Hindlimb muscle (tissue), 1 donor: ENCODE measurements at regions not wholly inside any gene's neighbourhood (a gene's known extent, or its start where the extent isn't known, plus 50 kb on each side); places are given as distances from the start of the nearest gene placed in this dataset.
A peak's percentile ranks its signal among the peaks of the same experiment; 100 is the strongest.
"Not testable (repeated sequence)": the region's sequence is repeated elsewhere in the genome, so short reads cannot be mapped to it uniquely, and the experiment has no call there.

Experiments used
- DNase-seq: peaks from one replicate; pipeline ENCODE4 v3.0.0-alpha.2; 2013

DNA sequence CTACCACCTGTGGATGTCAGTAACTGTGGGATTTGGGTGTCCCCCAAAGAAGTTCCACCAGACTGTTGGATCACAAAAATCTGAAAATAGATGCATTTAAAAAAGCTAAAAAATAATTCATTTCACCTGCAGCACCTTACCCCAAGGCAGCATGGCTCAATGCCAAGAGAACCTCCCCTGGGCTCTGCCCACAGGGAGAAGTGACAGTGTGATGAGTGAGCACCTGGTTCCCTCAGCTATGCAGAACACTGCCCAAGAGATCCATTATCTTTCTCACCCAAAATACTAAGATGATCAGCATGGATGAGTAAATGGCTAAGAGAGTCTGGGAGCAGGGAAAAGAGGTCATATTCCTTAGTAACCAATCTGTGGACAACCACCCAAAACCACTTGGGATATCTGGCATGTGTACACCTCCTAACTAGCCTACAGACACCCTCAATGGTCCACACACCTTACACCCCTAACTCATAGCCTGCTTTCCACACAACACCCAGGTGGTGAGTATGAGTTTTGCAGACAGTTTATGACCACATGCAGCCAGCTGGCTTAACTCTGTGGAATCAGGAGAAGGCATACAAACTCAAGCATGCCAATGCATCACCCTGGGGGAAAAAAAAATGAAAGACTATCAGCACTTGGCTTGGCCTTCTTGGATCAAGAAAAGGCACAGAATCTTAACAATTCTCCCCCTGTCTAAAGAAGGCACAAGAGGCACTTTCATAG lies 416.5 kb upstream of the SMIM31 start:
- no peak for DNase-seq

DNA sequence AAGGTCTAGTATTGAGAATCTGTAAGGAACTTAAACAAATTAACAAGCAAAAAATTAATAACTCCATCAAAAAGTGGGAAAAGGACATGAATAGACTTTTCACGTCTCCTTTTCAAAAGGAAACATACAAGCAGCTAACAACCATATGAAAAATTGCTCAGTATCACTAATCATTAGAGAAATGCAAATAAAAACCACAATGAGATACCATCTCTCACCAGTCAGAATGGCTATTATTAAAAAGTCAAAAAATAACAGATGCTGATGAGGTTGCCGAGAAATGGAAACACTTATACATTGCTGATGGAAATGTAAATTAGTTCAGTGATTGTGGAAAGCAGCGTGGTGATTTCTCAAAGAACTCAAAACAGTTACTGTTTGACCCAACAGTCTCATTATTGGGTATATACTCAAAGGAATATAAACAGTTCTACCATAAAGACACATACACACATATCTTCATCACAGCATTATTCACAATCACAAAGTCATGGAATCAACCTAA lies 410.4 kb upstream of the SMIM31 start:
- no peak for DNase-seq

DNA sequence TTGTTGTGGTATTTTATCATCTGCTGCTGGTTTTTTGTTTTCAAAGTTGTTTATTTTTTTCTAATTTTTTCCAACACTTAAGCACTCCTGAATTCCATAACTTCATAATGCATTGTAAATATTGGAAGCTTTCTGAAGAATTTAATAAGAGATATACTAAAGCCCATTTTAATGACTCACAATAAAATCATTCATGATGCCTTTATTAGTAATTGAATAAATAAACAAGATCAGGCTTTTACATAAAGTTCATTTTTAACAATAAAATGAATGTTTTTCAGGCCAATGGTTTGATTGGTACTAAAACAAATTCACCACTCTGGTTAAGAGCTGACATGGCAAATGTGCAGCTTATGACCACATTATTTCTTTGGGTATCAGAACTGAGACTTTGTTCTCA lies 408.2 kb upstream of the SMIM31 start:
- no peak for DNase-seq

DNA sequence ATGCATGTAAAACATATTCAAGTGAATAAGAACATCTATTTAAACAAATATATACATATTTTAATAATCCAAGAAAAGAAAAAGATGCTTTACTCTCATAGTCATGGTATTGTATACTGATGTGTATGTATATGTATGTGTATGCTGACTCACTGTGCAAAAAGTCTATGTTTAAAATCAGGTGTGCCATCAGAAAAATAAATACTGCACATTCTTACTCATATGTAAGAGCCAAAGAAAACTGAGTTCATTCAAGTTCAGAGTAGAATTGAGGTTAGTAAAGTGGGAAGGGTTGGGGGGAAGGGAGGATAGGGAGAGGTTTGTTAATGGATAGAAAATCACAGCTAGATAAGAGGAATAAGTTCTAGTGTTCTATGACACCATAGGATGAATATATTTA lies 403.9 kb upstream of the SMIM31 start:
- no peak for DNase-seq

DNA sequence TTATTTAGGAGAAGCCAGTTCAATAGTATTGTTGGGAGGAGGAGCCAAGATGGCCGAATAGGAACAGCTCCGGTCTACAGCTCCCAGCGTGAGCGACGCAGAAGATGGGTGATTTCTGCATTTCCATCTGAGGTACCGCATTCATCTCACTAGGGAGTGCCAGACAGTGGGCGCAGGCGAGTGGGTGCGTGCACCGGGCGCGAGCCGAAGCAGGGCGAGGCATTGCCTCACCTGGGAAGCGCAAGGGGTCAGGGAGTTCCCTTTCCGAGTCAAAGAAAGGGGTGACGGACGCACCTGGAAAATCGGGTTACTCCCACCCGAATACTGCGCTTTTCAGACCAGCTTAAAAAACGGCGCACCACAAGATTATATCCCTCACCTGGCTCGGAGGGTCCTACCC lies 403.2 kb upstream of the SMIM31 start:
- not testable (repeated sequence) for DNase-seq

DNA sequence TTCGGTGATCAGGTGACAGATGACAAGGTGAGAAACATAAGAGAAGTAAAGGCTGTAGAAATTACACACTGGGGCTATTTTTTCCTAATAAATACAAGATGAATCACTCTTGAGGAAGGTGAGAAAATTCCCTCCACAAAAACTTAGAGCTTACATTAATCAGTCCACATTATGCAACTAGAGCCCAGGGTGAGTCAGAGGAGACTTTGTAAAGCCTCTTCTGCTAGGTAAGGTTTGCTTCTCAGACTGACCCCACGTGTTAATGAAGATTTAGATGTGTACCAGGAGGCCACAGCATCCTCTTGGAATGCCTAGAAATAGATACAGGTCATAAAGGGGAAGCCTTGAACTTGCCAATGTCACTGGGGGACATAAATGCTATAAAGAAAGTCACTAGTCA lies 396.0 kb upstream of the SMIM31 start:
- no peak for DNase-seq

DNA sequence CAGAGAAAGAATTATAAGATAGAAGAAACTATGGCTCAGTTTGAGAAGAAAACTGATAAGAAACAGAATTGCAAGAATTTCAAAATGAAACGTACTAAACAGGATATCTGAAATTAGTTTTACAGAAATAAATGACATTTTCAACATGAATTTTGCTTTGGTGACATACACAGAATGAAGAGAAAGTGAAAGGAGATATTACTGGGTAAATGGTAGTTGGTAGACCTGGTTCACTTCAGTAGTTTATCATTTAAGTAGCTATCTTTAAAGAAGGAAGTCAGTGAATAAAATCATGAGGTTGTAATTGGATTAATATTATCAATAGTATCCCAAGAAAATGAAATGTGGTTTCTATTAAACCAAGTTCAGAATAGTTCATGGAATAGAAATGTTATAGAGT lies 395.5 kb upstream of the SMIM31 start:
- no peak for DNase-seq

DNA sequence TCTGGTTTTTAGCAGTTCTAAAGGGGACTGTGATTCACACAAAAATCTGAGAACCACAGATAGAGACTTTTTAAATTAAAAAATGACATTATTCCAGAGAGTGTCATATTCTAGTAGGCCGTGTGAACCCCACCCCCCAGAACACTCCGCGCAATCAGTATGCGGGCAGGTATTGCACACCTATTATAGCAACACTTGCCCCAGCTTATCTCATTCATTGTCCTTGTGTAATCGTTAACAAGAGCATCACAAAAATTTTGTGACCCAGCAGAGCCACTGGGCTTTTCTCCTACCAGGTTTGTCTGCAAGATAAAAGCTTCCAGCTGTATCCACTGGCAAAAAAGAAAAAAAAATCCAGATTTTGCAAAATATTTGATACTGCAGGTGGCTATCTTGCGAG lies 394.1 kb upstream of the SMIM31 start:
- DNase-seq: no peak

DNA sequence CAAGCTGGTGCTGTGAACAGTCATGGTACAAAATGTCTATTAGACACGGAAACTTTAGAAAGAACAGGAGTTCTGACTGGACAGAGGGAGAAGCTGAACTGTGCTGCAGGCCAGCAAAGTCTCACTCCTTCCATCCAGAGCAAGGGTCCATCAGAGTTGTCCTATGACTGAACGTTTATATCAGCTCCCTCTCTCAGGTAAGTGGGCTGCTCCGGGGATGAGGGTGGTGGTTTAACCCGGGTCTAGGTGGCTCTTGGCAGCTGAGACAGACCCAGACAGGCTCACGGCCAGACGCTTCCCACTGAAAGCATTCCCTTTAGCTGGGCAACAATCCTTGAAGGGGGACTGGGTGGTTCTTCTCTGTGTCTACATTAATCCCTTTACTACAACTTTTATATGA lies 385.0 kb upstream of the SMIM31 start:
- no peak for DNase-seq

DNA sequence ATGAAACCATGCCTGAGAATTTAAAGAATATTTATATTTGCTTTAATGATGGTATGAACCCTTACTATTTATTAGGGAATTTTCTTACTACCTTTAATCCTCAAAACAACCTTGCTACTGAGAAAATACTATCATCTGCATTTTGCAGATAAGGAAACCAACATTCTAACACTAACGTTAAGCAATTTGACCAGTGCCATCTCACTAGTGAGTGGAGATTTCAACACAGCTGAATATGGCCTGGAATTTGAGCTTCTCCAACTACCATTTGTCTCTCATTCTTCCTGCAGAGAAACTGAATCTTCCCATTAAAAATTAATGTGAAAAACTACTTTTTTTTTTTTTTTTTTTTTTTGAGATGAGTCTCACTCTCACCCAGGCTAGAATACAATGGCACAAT lies 380.9 kb upstream of the SMIM31 start:
- DNase-seq: no peak

DNA sequence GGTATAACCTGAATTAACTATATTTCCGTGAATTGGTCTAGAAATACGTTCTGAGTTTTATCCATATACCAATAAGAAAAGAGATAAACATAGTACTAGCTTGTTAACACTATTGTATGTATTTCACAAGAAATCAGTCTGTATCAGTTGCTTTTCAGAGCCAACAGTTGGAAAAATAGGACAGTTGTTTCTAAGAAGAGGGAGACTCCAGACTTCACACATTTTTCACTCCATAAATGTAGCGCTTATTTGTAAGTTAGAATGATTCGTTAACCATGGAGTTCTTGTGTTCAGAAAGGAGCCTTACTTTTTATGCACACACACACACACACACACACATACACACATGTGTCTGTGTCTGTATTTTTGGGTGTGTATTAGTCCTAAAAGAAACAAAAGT lies 376.7 kb upstream of the SMIM31 start:
- DNase-seq: no peak

DNA sequence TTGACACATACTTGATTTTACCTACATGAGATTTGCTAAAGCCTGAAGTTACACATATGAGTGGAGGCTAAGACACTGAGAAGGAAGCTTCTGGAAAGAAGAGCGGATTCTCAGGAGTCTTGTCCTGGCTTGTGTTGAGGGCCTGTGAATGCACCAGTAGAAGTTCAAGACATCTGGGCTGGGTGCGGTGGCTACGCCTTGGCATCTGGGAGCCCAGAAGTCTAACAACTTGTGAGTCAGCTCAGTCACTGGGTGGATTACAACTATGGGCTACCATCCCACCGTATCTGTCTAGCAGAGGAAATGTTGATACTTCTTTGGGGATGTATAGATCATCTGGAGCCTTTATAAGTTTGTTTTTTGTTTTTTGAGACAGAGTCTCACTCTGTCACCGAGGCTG lies 375.6 kb upstream of the SMIM31 start:
- DNase-seq: no peak

DNA sequence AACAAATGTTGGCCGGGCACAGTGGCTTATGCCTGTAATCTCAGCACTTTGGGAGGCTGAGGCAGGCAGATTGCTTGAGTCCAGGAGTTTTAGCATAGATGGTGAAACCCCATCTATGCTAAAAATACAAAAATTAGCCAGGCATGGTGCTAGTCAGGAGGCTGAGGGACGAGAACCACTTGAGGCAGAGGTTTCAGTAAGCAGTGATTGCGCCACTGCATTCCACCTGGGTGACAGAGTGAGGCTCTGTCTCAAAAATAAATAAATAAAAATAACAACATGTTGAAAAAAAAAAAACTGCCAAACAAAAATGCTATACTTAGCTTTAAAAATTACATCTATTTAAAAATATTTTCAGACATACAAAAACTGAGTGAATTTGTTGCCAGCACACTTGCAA lies 374.2 kb upstream of the SMIM31 start:
- no peak for DNase-seq

DNA sequence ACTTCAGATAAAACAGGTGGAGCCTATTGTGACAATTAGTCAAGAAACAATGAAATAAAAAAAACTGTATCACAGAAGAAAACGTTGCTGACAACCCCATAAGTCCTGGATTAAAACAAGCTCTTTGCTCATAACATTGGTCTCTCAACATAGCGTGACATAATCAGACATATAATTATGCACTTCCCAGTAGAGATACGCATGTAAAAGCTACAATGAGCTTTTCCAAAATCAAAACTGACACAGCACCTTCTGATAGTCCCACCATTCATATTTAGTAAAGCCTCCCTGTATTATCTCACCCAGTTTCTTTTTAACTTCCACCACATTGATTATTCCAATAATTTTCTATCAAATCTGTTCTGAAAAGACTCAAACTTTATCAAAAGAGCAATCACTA lies 372.1 kb upstream of the SMIM31 start:
- DNase-seq: no peak

DNA sequence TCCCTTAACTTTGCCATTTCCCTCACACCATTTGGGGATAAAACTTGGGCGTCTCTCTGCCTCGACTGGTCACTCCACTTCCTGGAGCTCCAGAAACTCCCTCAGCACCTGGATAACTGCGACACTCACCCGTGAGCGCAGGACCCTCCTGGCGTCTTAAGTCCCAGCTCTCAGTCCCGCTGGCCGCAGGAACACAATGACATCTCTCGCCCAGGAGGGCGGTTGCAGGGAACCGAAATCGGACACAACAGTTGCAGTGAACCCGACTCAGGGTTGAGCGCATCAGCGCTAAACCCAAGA lies 370.9 kb upstream of the SMIM31 start:
- peak; percentile 6 for DNase-seq

DNA sequence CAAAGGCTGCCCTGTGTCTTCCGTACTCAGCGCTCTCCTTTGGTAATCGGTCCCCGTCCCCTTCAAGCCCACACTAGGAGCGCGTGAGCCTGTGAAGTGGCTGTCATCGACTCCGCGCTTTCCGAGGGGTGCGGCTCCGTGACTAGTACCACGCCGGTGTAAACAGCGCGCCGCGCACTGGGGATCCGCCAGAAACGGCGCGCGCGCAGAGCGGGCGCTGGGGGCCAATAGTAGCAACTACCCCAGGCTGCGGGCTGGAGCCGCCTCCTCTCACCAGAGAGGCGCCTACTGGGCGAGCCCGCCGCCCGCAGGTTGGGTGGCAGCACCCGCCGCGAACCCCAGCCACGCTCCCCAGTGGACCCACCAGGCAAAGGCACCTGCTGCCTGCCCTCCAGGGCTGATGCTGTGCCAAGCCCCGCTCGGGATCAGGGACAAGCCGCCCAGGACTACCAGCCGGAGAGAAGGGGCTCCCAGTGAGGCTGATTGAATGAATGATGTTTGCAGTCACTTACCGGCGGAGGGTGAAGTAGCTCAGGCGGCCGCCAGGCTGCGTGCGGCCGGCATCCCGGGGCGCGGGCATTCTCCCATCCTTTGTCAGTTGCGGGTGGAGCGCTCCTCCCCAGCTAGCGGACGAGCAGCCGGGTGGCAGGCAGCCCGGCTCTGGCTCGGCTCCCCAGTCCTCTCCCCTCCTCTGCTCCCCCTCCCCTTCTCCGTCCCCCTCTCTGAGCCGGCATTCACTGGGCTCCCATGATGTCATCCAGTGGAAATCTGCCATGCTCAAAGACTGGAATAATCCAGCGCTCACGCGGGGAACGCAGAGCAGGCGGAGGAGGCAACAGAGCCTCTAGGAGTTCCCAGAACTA lies 370.3 kb upstream of the SMIM31 start:
- peak; percentile 88 for DNase-seq

DNA sequence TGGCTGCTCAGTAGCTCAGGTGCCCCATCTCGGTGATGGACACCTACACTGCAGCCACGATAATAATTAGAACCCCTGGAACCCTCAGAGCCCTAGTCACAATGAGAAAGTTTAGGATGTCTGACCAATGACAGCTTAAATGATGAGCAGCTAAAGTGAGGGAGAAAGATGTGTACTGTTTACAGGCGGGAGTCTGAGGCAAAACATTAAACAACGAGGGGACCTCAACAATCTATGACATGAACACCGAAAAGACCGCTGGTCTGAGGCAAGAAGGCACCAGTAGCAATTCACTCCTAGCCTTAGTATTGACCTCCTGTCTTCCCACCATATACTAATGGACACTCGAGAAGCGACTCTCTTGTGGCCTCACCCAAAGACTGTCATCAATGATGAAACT lies 369.5 kb upstream of the SMIM31 start:
- DNase-seq: no peak

DNA sequence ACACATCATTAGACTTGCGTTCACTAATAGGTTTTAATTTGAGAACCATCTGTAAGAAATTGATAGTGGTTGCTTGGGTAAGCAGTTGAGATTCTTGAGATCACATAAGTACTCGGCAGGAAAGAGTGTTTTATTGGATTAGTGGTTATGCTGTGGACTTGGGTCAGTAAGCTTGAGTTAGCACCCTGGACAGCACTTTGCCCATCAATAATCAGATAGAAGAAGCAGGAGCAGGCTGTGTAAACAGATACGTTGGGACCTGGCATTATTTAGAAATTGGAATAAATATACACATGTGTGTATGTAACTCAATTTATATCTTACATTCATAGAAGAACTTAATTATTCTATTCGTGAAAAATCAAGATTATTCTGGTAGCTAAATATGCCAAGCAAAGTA lies 357.5 kb upstream of the SMIM31 start:
- DNase-seq: no peak

DNA sequence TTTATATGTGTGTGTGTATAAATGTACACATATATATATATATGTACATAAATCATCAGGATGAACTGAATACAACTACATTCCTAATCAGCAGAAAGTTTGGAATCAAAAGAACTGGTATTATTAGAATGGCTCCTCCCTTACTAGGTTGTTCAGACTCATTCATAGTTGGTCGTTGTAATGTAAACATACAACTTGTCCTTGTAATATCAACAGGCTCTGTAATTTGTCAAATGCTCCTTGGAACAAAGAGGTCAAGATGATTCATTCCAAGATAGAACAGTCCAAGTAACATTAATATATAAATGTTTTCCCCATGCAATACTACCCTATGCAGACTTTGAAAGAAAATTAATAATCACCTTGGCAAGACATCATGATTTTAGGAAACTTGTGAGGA lies 351.4 kb upstream of the SMIM31 start:
- DNase-seq: no peak

DNA sequence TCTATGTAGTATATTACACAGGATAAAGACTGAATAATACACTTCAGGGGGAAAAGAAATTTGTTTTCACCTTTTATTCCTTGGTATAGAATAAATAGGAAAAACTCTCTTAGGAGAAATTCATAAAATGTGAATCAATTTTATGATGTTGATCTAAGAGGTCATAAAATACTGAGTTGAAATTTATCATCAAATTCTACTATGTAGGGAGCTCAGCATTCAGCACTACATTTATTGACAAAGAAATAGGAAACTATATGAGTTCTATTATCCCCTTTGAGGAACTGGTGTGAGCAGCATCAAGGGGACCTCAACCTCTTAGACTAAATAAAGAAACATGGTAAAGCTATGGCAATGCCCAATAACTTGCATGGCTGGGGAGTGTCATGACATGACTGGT lies 348.2 kb upstream of the SMIM31 start:
- DNase-seq: no peak

DNA sequence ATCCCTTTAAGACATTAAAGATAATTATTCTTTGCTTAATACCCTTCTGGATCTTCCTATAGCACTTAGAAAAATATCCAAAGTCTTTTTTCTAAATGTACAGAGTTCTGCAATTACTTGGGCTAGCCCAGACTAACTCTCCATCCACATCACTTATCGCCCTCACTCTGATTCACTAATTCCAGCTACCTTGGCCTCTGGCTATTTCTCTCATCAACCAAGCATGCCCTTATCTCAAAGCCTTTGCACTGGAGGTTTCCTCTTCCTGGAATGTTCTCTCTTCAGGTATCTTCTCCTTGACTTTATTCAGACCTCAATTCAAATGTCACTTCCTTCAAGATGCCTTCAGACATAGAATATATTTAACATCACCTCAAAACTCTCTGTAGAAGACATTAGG lies 345.1 kb upstream of the SMIM31 start:
- no peak for DNase-seq

DNA sequence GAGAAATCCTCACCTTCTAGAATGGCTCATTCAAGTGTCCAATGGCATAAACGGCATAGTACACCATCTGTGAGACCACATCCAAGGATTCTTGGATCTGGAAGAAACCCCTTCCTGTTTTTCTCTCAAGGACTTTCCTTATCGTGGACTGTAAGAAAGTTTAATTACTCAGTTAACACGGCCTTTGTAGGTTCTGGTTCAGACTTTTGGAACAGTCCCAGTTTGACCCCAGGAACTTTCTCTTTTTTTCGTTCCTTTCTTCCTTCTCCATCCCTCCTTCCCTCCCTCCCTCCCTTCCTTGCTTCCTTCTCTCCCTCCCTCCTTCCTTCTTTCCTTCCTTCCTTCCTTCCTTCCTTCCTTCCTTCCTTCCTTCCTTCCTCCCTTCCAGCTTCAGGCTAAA lies 343.5 kb upstream of the SMIM31 start:
- DNase-seq: no peak

DNA sequence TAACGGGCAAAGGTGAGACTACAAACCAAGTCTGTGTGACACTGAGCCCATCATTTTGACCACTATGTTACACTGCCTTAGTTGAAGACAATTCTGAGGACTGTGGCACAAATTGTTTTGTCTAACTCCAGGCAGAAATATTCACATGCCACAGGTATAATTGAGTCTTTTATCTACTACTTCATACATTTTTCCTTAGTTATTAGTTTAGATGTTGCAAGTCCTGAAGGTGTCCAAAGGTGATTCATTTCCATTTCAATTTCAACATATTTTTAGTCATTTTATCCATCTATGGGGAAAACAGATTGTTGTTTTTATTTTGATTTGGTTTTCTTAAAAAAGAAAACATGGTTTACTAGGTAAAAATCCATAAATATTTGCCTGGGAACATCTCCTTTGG lies 341.7 kb upstream of the SMIM31 start:
- no peak for DNase-seq

DNA sequence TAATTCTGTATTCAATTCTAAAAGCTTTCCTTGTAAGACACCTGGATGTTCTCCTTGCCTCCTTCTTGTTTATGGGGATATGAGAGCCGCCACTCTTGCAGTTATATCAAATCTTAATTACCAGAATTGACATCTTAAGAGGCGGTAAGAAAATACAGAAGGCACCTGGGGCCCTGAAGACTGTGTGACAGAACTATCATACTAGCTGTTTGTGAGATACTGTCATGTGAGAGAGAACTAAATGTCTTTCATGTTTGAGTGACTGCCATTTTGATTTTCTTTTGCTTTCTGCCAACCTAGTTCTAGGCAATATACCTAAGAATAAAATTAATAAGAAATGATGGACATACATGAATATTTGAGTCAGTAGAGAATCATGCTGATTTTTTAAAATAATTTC lies 340.2 kb upstream of the SMIM31 start:
- DNase-seq: no peak
